ENCODE measurements at regions not wholly inside any gene's neighbourhood (a gene's known extent, or its start where the extent isn't known, plus 50 kb on each side); places are given as distances from the start of the nearest gene placed in this dataset.
"Not testable (repeated sequence)": the region's sequence is repeated elsewhere in the genome, so short reads cannot be mapped to it uniquely, and the experiment has no call there.

- ChIA-PET CTCF (no interaction called here), POLR2A (no interaction called here)
- no peak for TF ChIP-seq CTCF (IDR thresholded peaks at IDR 0.05; ENCODE audit: insufficient read depth, low read length, missing control alignments)
- no peak for DNase-seq (ENCODE audit: low read depth, low spot score)
- no peak overlapping the region for H3K4me3 ChIP-seq (ENCODE audit: low read depth, low read length)
Measured at GRCh38 chr1:221965252-221965651, 223.4 kb upstream of the DUSP10 start.

GRCh38 chr1:221963742-221964141 lies 221.9 kb upstream of the DUSP10 start:
- ChIA-PET POLR2A (interaction anchor here (0.6 kb wide), 1 partner anchor 222 kb away, joined by 3 read pairs; the partner anchor contains the start of gene DUSP10), CTCF (no interaction called here)
- no peak for TF ChIP-seq CTCF (IDR thresholded peaks at IDR 0.05; ENCODE audit: insufficient read depth, low read length, missing control alignments)
- H3K4me3 ChIP-seq (ENCODE audit: low read depth, low read length) = no peak overlapping the region
- DNase-seq (ENCODE audit: low read depth, low spot score) = no peak

DNA sequence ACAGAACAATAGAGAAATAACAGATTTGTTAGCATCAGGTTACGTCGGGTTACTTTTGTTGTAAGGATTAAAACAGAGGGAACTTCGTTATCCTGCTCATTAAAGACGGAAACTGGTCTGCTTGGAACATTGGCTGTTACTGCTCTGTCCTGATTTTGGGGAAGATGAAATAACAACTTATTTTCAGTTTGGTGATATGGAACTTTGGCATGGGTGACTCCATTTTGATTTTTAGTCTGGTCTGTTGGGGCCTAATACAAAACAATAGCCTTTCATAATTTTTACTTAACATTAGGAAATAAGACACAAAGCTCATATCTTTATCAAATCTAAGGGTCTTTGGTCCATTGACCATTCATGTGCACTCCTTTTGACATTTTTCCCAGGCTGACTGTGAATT lies 220.5 kb upstream of the DUSP10 start:
- no peak for DNase-seq (ENCODE audit: low read depth, low spot score)
- H3K4me3 ChIP-seq (ENCODE audit: low read depth, low read length) = no peak overlapping the region
- CTCF ChIA-PET = interaction anchor here (0.9 to 2.4 kb wide), 3 partner anchors 10 to 17 kb away, joined by 3 to 7 read pairs (median 3); no protein-coding TSS in a partner anchor
- TF ChIP-seq CTCF (IDR thresholded peaks at IDR 0.05; ENCODE audit: insufficient read depth, low read length, missing control alignments) = no peak
- POLR2A ChIA-PET = interaction anchor here (0.7 kb wide), 1 partner anchor 1665 kb away, joined by 3 read pairs; no protein-coding TSS in a partner anchor

- CTCF ChIA-PET = interaction anchor here (0.9 to 2.4 kb wide), 4 partner anchors 9 to 18 kb away, joined by 3 to 7 read pairs (median 3); no protein-coding TSS in a partner anchor
- DNase-seq (ENCODE audit: low read depth, low spot score) = no peak
- POLR2A ChIA-PET = interaction anchor here (0.7 kb wide), 1 partner anchor 1665 kb away, joined by 3 read pairs; no protein-coding TSS in a partner anchor
Measured at GRCh38 chr1:221961532-221962292, 219.8 kb upstream of the DUSP10 start.

DNA sequence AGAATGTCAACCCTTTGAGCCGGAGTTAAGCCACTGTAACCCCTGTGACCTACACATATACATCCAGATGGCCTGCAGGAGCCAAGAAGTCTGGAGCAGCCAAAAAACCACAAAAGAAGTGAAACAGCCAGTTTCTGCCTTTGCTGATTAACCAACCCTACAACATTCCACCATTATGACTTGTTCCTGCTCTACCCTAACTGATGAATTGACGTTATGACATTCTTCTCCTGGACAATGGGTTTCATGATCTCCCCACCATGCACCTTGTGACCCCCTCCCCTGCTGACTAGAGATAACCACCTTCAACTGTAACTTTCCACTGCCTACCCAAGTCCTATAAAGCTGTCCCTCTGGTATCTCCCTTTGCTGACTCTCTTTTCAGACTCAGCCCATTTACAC lies 216.3 kb upstream of the DUSP10 start:
- POLR2A ChIA-PET; H3K4me3 ChIP-seq (ENCODE audit: low read depth, low read length); CTCF ChIA-PET; DNase-seq (ENCODE audit: low read depth, low spot score): not testable (repeated sequence)

More at GRCh38 chr1:221961532-221962292, 219.8 kb upstream of the DUSP10 start:
- H3K4me3 ChIP-seq (ENCODE audit: low read depth, low read length) = no peak overlapping the region
- TF ChIP-seq CTCF (IDR thresholded peaks at IDR 0.05; ENCODE audit: insufficient read depth, low read length, missing control alignments) = no peak

- DNase-seq (ENCODE audit: low read depth, low spot score); CTCF ChIA-PET; POLR2A ChIA-PET; H3K4me3 ChIP-seq (ENCODE audit: low read depth, low read length): not testable (repeated sequence)
Measured at GRCh38 chr1:221957350-221957749, 215.5 kb upstream of the DUSP10 start.

- no peak for DNase-seq (ENCODE audit: low read depth, low spot score)
- no peak for TF ChIP-seq CTCF (IDR thresholded peaks at IDR 0.05; ENCODE audit: insufficient read depth, low read length, missing control alignments)
- CTCF ChIA-PET = no interaction called here
- POLR2A ChIA-PET = no interaction called here
- no peak overlapping the region for H3K4me3 ChIP-seq (ENCODE audit: low read depth, low read length)
Measured at GRCh38 chr1:221949996-221950395, 208.1 kb upstream of the DUSP10 start.
